ENCODE measurements at regions not wholly inside any gene's neighbourhood (a gene's known extent, or its start where the extent isn't known, plus 50 kb on each side); places are given as distances from the start of the nearest gene placed in this dataset.

GRCh38 chr3:182220013-182220412, 508.3 kb downstream of the SOX2 start:
- TF ChIP-seq, protein P1, sequence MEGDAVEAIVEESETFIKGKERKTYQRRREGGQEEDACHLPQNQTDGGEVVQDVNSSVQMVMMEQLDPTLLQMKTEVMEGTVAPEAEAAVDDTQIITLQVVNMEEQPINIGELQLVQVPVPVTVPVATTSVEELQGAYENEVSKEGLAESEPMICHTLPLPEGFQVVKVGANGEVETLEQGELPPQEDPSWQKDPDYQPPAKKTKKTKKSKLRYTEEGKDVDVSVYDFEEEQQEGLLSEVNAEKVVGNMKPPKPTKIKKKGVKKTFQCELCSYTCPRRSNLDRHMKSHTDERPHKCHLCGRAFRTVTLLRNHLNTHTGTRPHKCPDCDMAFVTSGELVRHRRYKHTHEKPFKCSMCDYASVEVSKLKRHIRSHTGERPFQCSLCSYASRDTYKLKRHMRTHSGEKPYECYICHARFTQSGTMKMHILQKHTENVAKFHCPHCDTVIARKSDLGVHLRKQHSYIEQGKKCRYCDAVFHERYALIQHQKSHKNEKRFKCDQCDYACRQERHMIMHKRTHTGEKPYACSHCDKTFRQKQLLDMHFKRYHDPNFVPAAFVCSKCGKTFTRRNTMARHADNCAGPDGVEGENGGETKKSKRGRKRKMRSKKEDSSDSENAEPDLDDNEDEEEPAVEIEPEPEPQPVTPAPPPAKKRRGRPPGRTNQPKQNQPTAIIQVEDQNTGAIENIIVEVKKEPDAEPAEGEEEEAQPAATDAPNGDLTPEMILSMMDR (IDR thresholded peaks at IDR 0.05) = no peak
- TF ChIP-seq POLR2A (IDR thresholded peaks at IDR 0.05) = no peak

Measured in testis (tissue), 2 donors.